ENCODE measurements at regions not wholly inside any gene's neighbourhood (a gene's known extent, or its start where the extent isn't known, plus 50 kb on each side); places are given as distances from the start of the nearest gene placed in this dataset.

GRCh38 chr5:114184006-114184405 is 177.9 kb upstream of the KCNN2 start:
- no peak for DNase-seq

- DNase-seq, result no peak
Observed at GRCh38 chr5:114185274-114185673, 176.6 kb upstream of the KCNN2 start.

GRCh38 chr5:114191441-114191840 is 170.4 kb upstream of the KCNN2 start:
- DNase-seq, result no peak

- no peak for DNase-seq
Observed at GRCh38 chr5:114192108-114192507, 169.8 kb upstream of the KCNN2 start.

- no peak for DNase-seq
Observed at GRCh38 chr5:114201332-114201731, 160.5 kb upstream of the KCNN2 start.

- no peak for DNase-seq
Observed at GRCh38 chr5:114204923-114205322, 156.9 kb upstream of the KCNN2 start.

GRCh38 chr5:114206640-114207039 is 155.2 kb upstream of the KCNN2 start:
- no peak for DNase-seq

- no peak for DNase-seq
Observed at GRCh38 chr5:114207615-114208014, 154.3 kb upstream of the KCNN2 start.

- DNase-seq, result no peak
Observed at GRCh38 chr5:114208120-114208519, 153.8 kb upstream of the KCNN2 start.

GRCh38 chr5:114208588-114208987 is 153.3 kb upstream of the KCNN2 start:
- DNase-seq, result no peak

- no peak for DNase-seq
Observed at GRCh38 chr5:114210662-114211061, 151.2 kb upstream of the KCNN2 start.

GRCh38 chr5:114221807-114222206 is 140.1 kb upstream of the KCNN2 start:
- DNase-seq, result no peak

GRCh38 chr5:114223866-114224265 is 138.0 kb upstream of the KCNN2 start:
- DNase-seq, result no peak

GRCh38 chr5:114237766-114238165 is 124.1 kb upstream of the KCNN2 start:
- DNase-seq, result no peak

GRCh38 chr5:114238771-114239313 is 123.0 kb upstream of the KCNN2 start:
- DNase-seq, result no peak

GRCh38 chr5:114243281-114243971 is 118.4 kb upstream of the KCNN2 start:
- no peak for DNase-seq

GRCh38 chr5:114243972-114244317 is 117.9 kb upstream of the KCNN2 start:
- no peak for DNase-seq

- no peak for DNase-seq
Observed at GRCh38 chr5:114249823-114250222, 112.0 kb upstream of the KCNN2 start.

GRCh38 chr5:114250536-114250935 is 111.3 kb upstream of the KCNN2 start:
- DNase-seq, result no peak

- no peak for DNase-seq
Observed at GRCh38 chr5:114252226-114252625, 109.6 kb upstream of the KCNN2 start.

- no peak for DNase-seq
Observed at GRCh38 chr5:114255260-114255659, 106.6 kb upstream of the KCNN2 start.

GRCh38 chr5:114261989-114262388 is 99.9 kb upstream of the KCNN2 start:
- no peak for DNase-seq

- no peak for DNase-seq
Observed at GRCh38 chr5:114265432-114266060, 96.3 kb upstream of the KCNN2 start.

GRCh38 chr5:114266374-114266773 is 95.5 kb upstream of the KCNN2 start:
- no peak for DNase-seq

- no peak for DNase-seq
Observed at GRCh38 chr5:114296191-114296590, 65.7 kb upstream of the KCNN2 start.

Data from stimulated activated CD8-positive, alpha-beta memory T cell treated with anti-CD3 and anti-CD28 coated beads, Interleukin-4, amount 100 ng/mL, for 48 hours (primary cell).